Loucy (cell line): ENCODE measurements at regions not wholly inside any gene's neighbourhood (a gene's known extent, or its start where the extent isn't known, plus 50 kb on each side); places are given as distances from the start of the nearest gene placed in this dataset.
"Not testable (repeated sequence)": the region's sequence is repeated elsewhere in the genome, so short reads cannot be mapped to it uniquely, and the experiment has no call there.

Experiments used
- H2AFZ ChIP-seq: fragments of 200-600 bp; sonication (generic); 2 replicates; pipeline ENCODE4 v1.6.0; 2016; ENCODE audit warnings: antibody characterized with exemption, mild to moderate bottlenecking, low read length, moderate library complexity
- H3F3A ChIP-seq: fragments of 200-600 bp; 2 replicates; pipeline ENCODE4 v1.6.0; 2016; ENCODE audit warnings: antibody characterized with exemption, low read depth, mild to moderate bottlenecking
- H3K27me3 ChIP-seq: fragments of 200-600 bp; sonication (generic); 2 replicates; pipeline ENCODE4 v1.6.1; 2014; ENCODE audit warnings: low read length, mild to moderate bottlenecking; ENCODE audit not compliant: insufficient read depth, poor library complexity, severe bottlenecking
- H3K36me3 ChIP-seq: fragments of 200-600 bp; sonication (generic); 2 replicates; pipeline ENCODE4 v1.6.1; 2016; ENCODE audit warnings: low read length; ENCODE audit not compliant: insufficient read depth
- H3K4me1 ChIP-seq: fragments of 200-600 bp; sonication (generic); 2 replicates; pipeline ENCODE4 v1.5.1; 2014; ENCODE audit warnings: low read length, mild to moderate bottlenecking; ENCODE audit not compliant: insufficient read depth, poor library complexity, severe bottlenecking
- H3K4me2 ChIP-seq: fragments of 200-600 bp; sonication (generic); 2 replicates; pipeline ENCODE4 v1.6.0; 2014; ENCODE audit warnings: antibody characterized with exemption, low read length, low read depth, mild to moderate bottlenecking; ENCODE audit not compliant: poor library complexity, severe bottlenecking
- H3K4me3 ChIP-seq: fragments of 200-600 bp; sonication (generic); 2 replicates; pipeline ENCODE4 v1.5.1; 2014; ENCODE audit warnings: low read length, mild to moderate bottlenecking, mixed read lengths; ENCODE audit not compliant: poor library complexity, severe bottlenecking
- H3K79me2 ChIP-seq: fragments of 200-600 bp; sonication (generic); 2 replicates; pipeline ENCODE4 v1.6.1; 2014; ENCODE audit warnings: low read length; ENCODE audit not compliant: insufficient read depth
- H3K9ac ChIP-seq: fragments of 200-600 bp; sonication (generic); 2 replicates; pipeline ENCODE4 v1.6.0; 2014; ENCODE audit warnings: mild to moderate bottlenecking, low read depth, low read length, moderate library complexity; ENCODE audit not compliant: poor library complexity, severe bottlenecking
- H3K9me2 ChIP-seq: fragments of 200-600 bp; sonication (generic); replicated peaks from 2 replicates; pipeline ENCODE4 v1.6.1; 2016; ENCODE audit warnings: low read depth, low read length, mixed read lengths
- H3K9me3 ChIP-seq: fragments of 200-600 bp; sonication (generic); 2 replicates; pipeline ENCODE4 v1.6.1; 2014; ENCODE audit warnings: mild to moderate bottlenecking, antibody characterized with exemption, low read length, low read depth; ENCODE audit not compliant: insufficient read depth
- H4K20me1 ChIP-seq: fragments of 200-600 bp; sonication (generic); 2 replicates; pipeline ENCODE4 v1.6.0; 2014; ENCODE audit warnings: antibody characterized with exemption, low read length, mild to moderate bottlenecking; ENCODE audit not compliant: insufficient read depth, poor library complexity, severe bottlenecking
- CTCF ChIP-seq: fragments of 200-600 bp; sonication (generic); conservative IDR thresholded peaks from 2 replicates; pipeline ENCODE4 v1.5.1; 2014; ENCODE audit warnings: mild to moderate bottlenecking, antibody characterized with exemption, low read length
- EZH2phosphoT487 ChIP-seq: fragments of 200-600 bp; IDR thresholded peaks from 2 replicates; pipeline ENCODE4 v1.6.1; 2018; ENCODE audit warnings: antibody characterized with exemption, mild to moderate bottlenecking, moderate library complexity, borderline replicate concordance

GRCh38 chr6:14239097-14239496 lies 121.5 kb downstream of the CD83 start:
- Histone ChIP-seq H3K4me3 (no peak overlapping the region), H3K4me1 (peaks cover 80% of the 10 kb centered on the region), H3K4me2 (no peak overlapping the region), H3K9ac (no peak overlapping the region), H2AFZ (no peak overlapping the region), H3K79me2 (no peaks in the 10 kb centered on the region), H3K9me2 (no peaks in the 10 kb centered on the region), H4K20me1 (no peaks in the 10 kb centered on the region), H3K9me3 (peaks cover 14% of the 10 kb centered on the region), H3K27me3 (no peaks in the 10 kb centered on the region), H3F3A (peaks cover 20% of the 10 kb centered on the region), H3K36me3 (no peaks in the 10 kb centered on the region; the same call in 1 of the 2 replicates)
- TF ChIP-seq CTCF (no peak), EZH2phosphoT487 (no peak)

- peaks cover 14% of the 10 kb centered on the region for H3K9me3 ChIP-seq
- H3K4me2 ChIP-seq: peak overlapping the region; percentile 61
- H3K9me2 ChIP-seq: no peaks in the 10 kb centered on the region
- peak overlapping the region; percentile 92 for H3K9ac ChIP-seq
- H4K20me1 ChIP-seq: no peaks in the 10 kb centered on the region
- H3K27me3 ChIP-seq: no peaks in the 10 kb centered on the region
- H3K4me3 ChIP-seq: peak overlapping the region; percentile 50
- H3K36me3 ChIP-seq: no peaks in the 10 kb centered on the region; the same call in 1 of the 2 replicates
- no peak overlapping the region for H2AFZ ChIP-seq
- TF ChIP-seq EZH2phosphoT487 (no peak), CTCF (no peak)
- peaks cover 80% of the 10 kb centered on the region for H3K4me1 ChIP-seq
- no peaks in the 10 kb centered on the region for H3K79me2 ChIP-seq
- H3F3A ChIP-seq: peaks cover 20% of the 10 kb centered on the region
Measured at GRCh38 chr6:14240411-14241166, 123.0 kb downstream of the CD83 start.

- Histone ChIP-seq H3K4me2 (peak overlapping the region; percentile 61), H3K4me3 (peak overlapping the region; percentile 52), H3K36me3 (no peaks in the 10 kb centered on the region; the same call in 1 of the 2 replicates), H3K4me1 (peaks cover 79% of the 10 kb centered on the region), H3F3A (peaks cover 20% of the 10 kb centered on the region), H3K79me2 (no peaks in the 10 kb centered on the region), H2AFZ (no peak overlapping the region), H3K9me3 (peaks cover 14% of the 10 kb centered on the region), H4K20me1 (no peaks in the 10 kb centered on the region), H3K27me3 (no peaks in the 10 kb centered on the region), H3K9ac (peak overlapping the region; percentile 92), H3K9me2 (no peaks in the 10 kb centered on the region)
- no peak for TF ChIP-seq CTCF
Measured at GRCh38 chr6:14241255-14242070, 123.9 kb downstream of the CD83 start.

- not testable (repeated sequence) for H3K4me2 ChIP-seq, H4K20me1 ChIP-seq, H3K4me3 ChIP-seq, H3K36me3 ChIP-seq, H2AFZ ChIP-seq, H3K9me2 ChIP-seq, H3K79me2 ChIP-seq, H3K27me3 ChIP-seq
- peaks cover 71% of the 10 kb centered on the region for H3K4me1 ChIP-seq
- H3F3A ChIP-seq: peaks cover 20% of the 10 kb centered on the region
- H3K9ac ChIP-seq: peak overlapping the region; percentile 92
- H3K9me3 ChIP-seq: peaks cover 14% of the 10 kb centered on the region
Measured at GRCh38 chr6:14242912-14243311, 125.3 kb downstream of the CD83 start.
